Liver (tissue), 8 donors: ENCODE measurements at regions not wholly inside any gene's neighbourhood (a gene's known extent, or its start where the extent isn't known, plus 50 kb on each side); places are given as distances from the start of the nearest gene placed in this dataset.

Experiments
- DNase-seq: peaks from one replicate; pipeline ENCODE4 v3.0.0-alpha.2; 2017; ENCODE audit warnings: low spot score
- H3K27ac ChIP-seq, 2 donors: one replicate each; pipeline ENCODE4 v1.7.0; 2013; ENCODE audit warnings: inconsistent platforms in 2 of 2, low read length in 2 of 2, control low read depth in 1 of 2, low read depth in 1 of 2, mild to moderate bottlenecking in 1 of 2
- H3K27me3 ChIP-seq, 4 donors: one replicate each; pipeline versions ENCODE4 v1.6.1 to v1.7.0; 2013; ENCODE audit warnings: low read length in 3 of 4, inconsistent platforms in 1 of 4, mild to moderate bottlenecking in 1 of 4, moderate library complexity in 1 of 4; ENCODE audit not compliant: control insufficient read depth in 4 of 4, insufficient read depth in 4 of 4
- H3K36me3 ChIP-seq, 4 donors: one replicate each; pipeline versions ENCODE4 v1.6.1 to v1.7.0; 2013; ENCODE audit warnings: low read length in 3 of 4, mild to moderate bottlenecking in 3 of 4, low read depth in 1 of 4, moderate library complexity in 1 of 4; ENCODE audit not compliant: control insufficient read depth in 4 of 4, insufficient read depth in 3 of 4
- H3K4me1 ChIP-seq, 4 donors: one replicate each; pipeline versions ENCODE4 v1.6.1 to v1.7.0; 2013; ENCODE audit warnings: low read length in 3 of 4, mild to moderate bottlenecking in 3 of 4, moderate library complexity in 1 of 4; ENCODE audit not compliant: control insufficient read depth in 4 of 4, insufficient read depth in 4 of 4
- H3K4me3 ChIP-seq, 3 donors: one replicate each; pipeline versions ENCODE4 v1.6.1 to v1.7.0; 2013; ENCODE audit warnings: low read length in 3 of 3, control low read depth in 1 of 3, low read depth in 1 of 3, mild to moderate bottlenecking in 1 of 3
- H3K9ac ChIP-seq, 2 donors: one replicate each; pipeline ENCODE4 v1.7.0; 2013; ENCODE audit warnings: low read length in 2 of 2, mild to moderate bottlenecking in 2 of 2, moderate library complexity in 2 of 2, control low read depth in 1 of 2, low read depth in 1 of 2
- H3K9me3 ChIP-seq, 4 donors: one replicate each; pipeline versions ENCODE4 v1.6.1 to v1.7.0; 2013; ENCODE audit warnings: low read length in 3 of 4; ENCODE audit not compliant: control insufficient read depth in 4 of 4
- ATF3 ChIP-seq: IDR thresholded peaks from 2 replicates; pipeline ENCODE4 v1.6.1; 2016; ENCODE audit warnings: antibody characterized with exemption
- CTCF ChIP-seq: fragments of 150-350 bp; IDR thresholded peaks from 2 replicates; pipeline ENCODE4 v1.5.1; 2017; ENCODE audit warnings: improper control_type of control experiment, low read depth, low read length; ENCODE audit not compliant: missing input control
- FOXA1 ChIP-seq: IDR thresholded peaks from 2 replicates; pipeline ENCODE4 v1.6.1; 2016; ENCODE audit warnings: antibody characterized with exemption
- FOXA2 ChIP-seq: IDR thresholded peaks from 2 replicates; pipeline ENCODE4 v1.6.1; 2016; ENCODE audit warnings: antibody characterized with exemption
- GABPA ChIP-seq, 2 donors: IDR thresholded peaks in 1 of 2; conservative IDR thresholded peaks in 1 of 2; 2 replicates each; pipeline ENCODE4 v1.6.1; 2016; ENCODE audit warnings: antibody characterized with exemption in 2 of 2, mild to moderate bottlenecking in 1 of 2, moderate library complexity in 1 of 2
- HNF4G ChIP-seq: IDR thresholded peaks from 2 replicates; pipeline ENCODE4 v1.6.1; 2016; ENCODE audit warnings: antibody characterized with exemption
- JUND ChIP-seq, 2 donors: IDR thresholded peaks; 2 replicates each; pipeline ENCODE4 v1.6.1; 2016; ENCODE audit warnings: antibody characterized with exemption in 2 of 2
- NR2F2 ChIP-seq: IDR thresholded peaks from 2 replicates; pipeline ENCODE4 v1.6.1; 2016; ENCODE audit warnings: antibody characterized with exemption
- RAD21 ChIP-seq, 2 donors: IDR thresholded peaks; 2 replicates each; pipeline ENCODE4 v1.6.1; 2016; ENCODE audit warnings: antibody characterized with exemption in 2 of 2, mild to moderate bottlenecking in 2 of 2
- REST ChIP-seq: IDR thresholded peaks from 2 replicates; pipeline ENCODE4 v1.6.1; 2016; ENCODE audit warnings: antibody characterized with exemption, mild to moderate bottlenecking
- RXRA ChIP-seq, 2 donors: IDR thresholded peaks; 2 replicates each; pipeline ENCODE4 v1.6.1; 2017 to 2018; ENCODE audit warnings: antibody characterized with exemption in 2 of 2, mild to moderate bottlenecking in 1 of 2
- TAF1 ChIP-seq: conservative IDR thresholded peaks from 2 replicates; pipeline ENCODE4 v1.6.1; 2016; ENCODE audit warnings: antibody characterized with exemption, mild to moderate bottlenecking
- ZBTB33 ChIP-seq: IDR thresholded peaks from 2 replicates; pipeline ENCODE4 v1.6.1; 2016; ENCODE audit warnings: antibody characterized with exemption
- WGBS: extraction: QIAGEN DNeasy Blood & Tissue Kit; methylation state at CpG from one replicate; pipeline ENCODE4 v1.1.7; 2013; 5-methylcytosine and 5-hydroxymethylcytosine counted together
- donor health status: healthy.
- donor health status: healthy.
- donor health status: healthy.
- donor health status: healthy.
- donor health status: healthy.

- Histone ChIP-seq H3K36me3 (no peaks in the 10 kb centered on the region), H3K4me3 (no peak overlapping the region), H3K9ac (no peak overlapping the region), H3K4me1 (no peaks in the 10 kb centered on the region), H3K9me3 (peaks cover 0 to 17% (median under 1%) of the 10 kb centered on the region in 4 donors), H3K27ac (no peak overlapping the region), H3K27me3 (no peaks in the 10 kb centered on the region)
- WGBS, result 89% methylated on average over 1 of the region's 1 CpG
- TF ChIP-seq CTCF, result no peak
- TF ChIP-seq FOXA1, result no peak
- no peak for TF ChIP-seq FOXA2
- no peak for TF ChIP-seq RXRA (IDR thresholded peaks at IDR 0.05)
- no peak for TF ChIP-seq TAF1
- TF ChIP-seq ATF3, result no peak
- TF ChIP-seq RAD21 (IDR thresholded peaks at IDR 0.05), result no peak
- TF ChIP-seq HNF4G, result no peak
- TF ChIP-seq ZBTB33, result no peak
- TF ChIP-seq GABPA (IDR thresholded peaks at IDR 0.05 in 1 of 2, conservative IDR thresholded peaks at IDR 0.05 in 1 of 2), result no peak
- DNase-seq, result peak; percentile 8
Observed at GRCh38 chr6:169382735-169383134, 129.1 kb upstream of the THBS2 start.

- no peaks in the 10 kb centered on the region for H3K27me3 ChIP-seq
- H3K27ac ChIP-seq, result no peak overlapping the region
- 72% methylated on average over 6 of the region's 6 CpGs for WGBS
- peak; percentile 16 for DNase-seq
- H3K9ac ChIP-seq, result no peak overlapping the region
- TF ChIP-seq FOXA1, result no peak
- TF ChIP-seq NR2F2, result no peak
- no peak for TF ChIP-seq TAF1
- no peak for TF ChIP-seq RXRA (IDR thresholded peaks at IDR 0.05)
- TF ChIP-seq GABPA (IDR thresholded peaks at IDR 0.05 in 1 of 2, conservative IDR thresholded peaks at IDR 0.05 in 1 of 2), result no peak
- TF ChIP-seq HNF4G, result no peak
- no peak for TF ChIP-seq FOXA2
- H3K9me3 ChIP-seq, result peaks cover 0 to 17% (median 2%) of the 10 kb centered on the region in 4 donors
- no peak overlapping the region for H3K4me3 ChIP-seq
- no peaks in the 10 kb centered on the region for H3K4me1 ChIP-seq
- H3K36me3 ChIP-seq, result no peaks in the 10 kb centered on the region
Observed at GRCh38 chr6:169381988-169382387, 128.3 kb upstream of the THBS2 start.

- no peak overlapping the region for H3K9ac ChIP-seq
- peaks cover 3 to 26% (median 6%) of the 10 kb centered on the region in 4 donors for H3K9me3 ChIP-seq
- TF ChIP-seq JUND (IDR thresholded peaks at IDR 0.05) (no peak), ZBTB33 (no peak), HNF4G (no peak), FOXA1 (no peak), GABPA (IDR thresholded peaks at IDR 0.05 in 1 of 2, conservative IDR thresholded peaks at IDR 0.05 in 1 of 2) (no peak), REST (no peak)
- H3K27me3 ChIP-seq, result no peaks in the 10 kb centered on the region
- 70% methylated on average over 8 of the region's 8 CpGs for WGBS
- H3K4me1 ChIP-seq, result no peaks in the 10 kb centered on the region
- H3K27ac ChIP-seq, result no peak overlapping the region
- DNase-seq, result peak; percentile 27
- no peaks in the 10 kb centered on the region for H3K36me3 ChIP-seq
- no peak overlapping the region for H3K4me3 ChIP-seq
Observed at GRCh38 chr6:169380493-169380892, 126.8 kb upstream of the THBS2 start.
